Fibroblast of mammary gland (primary cell): ENCODE measurements at regions not wholly inside any gene's neighbourhood (a gene's known extent, or its start where the extent isn't known, plus 50 kb on each side); places are given as distances from the start of the nearest gene placed in this dataset.
A peak's percentile ranks its signal among the peaks of the same experiment; 100 is the strongest.
"Not testable (repeated sequence)": the region's sequence is repeated elsewhere in the genome, so short reads cannot be mapped to it uniquely, and the experiment has no call there.

ENCODE experiments used
- DNase-seq: peaks from one replicate; pipeline ENCODE4 v3.0.0-alpha.2; 2010; ENCODE audit warnings: low read depth
- H3K4me3 ChIP-seq: 2 replicates; pipeline ENCODE4 v1.5.1; 2011; ENCODE audit warnings: low read depth, mild to moderate bottlenecking, low read length, moderate library complexity; ENCODE audit not compliant: control insufficient read depth
- TF ChIP-seq, protein P1 (sequence below): conservative IDR thresholded peaks from 2 replicates; pipeline ENCODE4 v1.5.1; 2011; ENCODE audit warnings: low read depth, low read length, inconsistent platforms; ENCODE audit not compliant: control insufficient read depth, insufficient read depth

- DNase-seq: no peak
- TF ChIP-seq, protein P1, sequence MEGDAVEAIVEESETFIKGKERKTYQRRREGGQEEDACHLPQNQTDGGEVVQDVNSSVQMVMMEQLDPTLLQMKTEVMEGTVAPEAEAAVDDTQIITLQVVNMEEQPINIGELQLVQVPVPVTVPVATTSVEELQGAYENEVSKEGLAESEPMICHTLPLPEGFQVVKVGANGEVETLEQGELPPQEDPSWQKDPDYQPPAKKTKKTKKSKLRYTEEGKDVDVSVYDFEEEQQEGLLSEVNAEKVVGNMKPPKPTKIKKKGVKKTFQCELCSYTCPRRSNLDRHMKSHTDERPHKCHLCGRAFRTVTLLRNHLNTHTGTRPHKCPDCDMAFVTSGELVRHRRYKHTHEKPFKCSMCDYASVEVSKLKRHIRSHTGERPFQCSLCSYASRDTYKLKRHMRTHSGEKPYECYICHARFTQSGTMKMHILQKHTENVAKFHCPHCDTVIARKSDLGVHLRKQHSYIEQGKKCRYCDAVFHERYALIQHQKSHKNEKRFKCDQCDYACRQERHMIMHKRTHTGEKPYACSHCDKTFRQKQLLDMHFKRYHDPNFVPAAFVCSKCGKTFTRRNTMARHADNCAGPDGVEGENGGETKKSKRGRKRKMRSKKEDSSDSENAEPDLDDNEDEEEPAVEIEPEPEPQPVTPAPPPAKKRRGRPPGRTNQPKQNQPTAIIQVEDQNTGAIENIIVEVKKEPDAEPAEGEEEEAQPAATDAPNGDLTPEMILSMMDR: no peak
- H3K4me3 ChIP-seq: no peak overlapping the region
These were observed 401.8 kb downstream of the SRGAP2C start for GRCh38 chr1:121586369-121587229.

DNA sequence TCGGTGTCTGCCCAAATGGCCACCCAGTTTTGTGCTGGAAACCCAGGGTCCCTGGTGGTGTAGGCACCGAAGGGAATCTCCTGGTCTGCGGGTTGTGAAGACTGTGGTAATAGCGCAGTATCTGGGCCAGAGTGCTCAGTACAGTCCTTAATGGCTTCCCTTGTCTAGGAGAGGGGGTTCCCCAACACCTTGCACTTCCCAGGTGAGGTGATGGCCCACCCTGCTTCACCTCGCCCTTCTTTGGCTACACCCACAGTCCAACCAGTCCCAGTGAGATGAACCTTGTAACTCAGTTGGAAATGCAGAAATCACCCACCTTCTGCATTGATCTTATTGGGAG, 402.4 kb downstream of the SRGAP2C start:
- no peak for DNase-seq
- TF ChIP-seq, protein P1: no peak
- no peak overlapping the region for H3K4me3 ChIP-seq

DNA sequence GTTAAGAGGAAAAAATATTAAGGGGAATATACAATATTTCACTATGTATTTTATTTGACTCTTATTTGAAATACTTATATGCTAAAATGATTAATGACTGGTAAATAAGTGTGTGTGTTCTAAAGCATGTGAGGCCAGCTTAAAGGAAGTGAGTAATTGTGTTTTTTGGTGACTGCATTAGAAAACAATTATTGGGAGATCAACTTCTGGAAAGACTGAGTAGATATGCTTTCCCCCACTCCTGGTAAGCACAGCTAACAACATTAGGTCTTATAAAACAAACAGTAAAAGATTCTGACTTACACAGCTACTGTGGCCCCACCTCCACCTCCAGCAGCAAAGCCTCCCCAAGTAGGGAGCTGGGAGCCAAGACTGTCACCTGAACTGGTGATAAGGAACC, 403.0 kb downstream of the SRGAP2C start:
- TF ChIP-seq, protein P1: no peak
- peak; percentile 1 for DNase-seq
- H3K4me3 ChIP-seq: no peak overlapping the region

DNA sequence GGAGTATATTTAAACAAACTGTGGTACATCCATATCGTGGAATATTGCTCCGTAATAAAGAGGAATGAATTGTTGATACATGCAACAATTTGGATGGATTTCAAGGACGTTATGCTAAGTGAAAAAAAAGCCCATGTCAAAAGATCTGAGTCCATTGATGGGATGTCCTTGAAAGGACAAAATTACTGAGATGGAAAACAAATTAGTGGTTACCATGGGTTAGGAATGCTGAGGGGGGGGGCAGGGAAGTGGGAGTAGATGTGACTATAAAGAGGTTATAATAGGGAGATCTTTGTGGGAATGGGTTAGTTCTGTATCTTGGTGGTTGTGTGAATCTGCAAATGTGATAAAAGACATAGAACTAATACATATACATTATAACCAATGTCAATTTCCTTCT, 409.3 kb downstream of the SRGAP2C start:
- H3K4me3 ChIP-seq: no peak overlapping the region
- no peak for DNase-seq
- TF ChIP-seq, protein P1: no peak

DNA sequence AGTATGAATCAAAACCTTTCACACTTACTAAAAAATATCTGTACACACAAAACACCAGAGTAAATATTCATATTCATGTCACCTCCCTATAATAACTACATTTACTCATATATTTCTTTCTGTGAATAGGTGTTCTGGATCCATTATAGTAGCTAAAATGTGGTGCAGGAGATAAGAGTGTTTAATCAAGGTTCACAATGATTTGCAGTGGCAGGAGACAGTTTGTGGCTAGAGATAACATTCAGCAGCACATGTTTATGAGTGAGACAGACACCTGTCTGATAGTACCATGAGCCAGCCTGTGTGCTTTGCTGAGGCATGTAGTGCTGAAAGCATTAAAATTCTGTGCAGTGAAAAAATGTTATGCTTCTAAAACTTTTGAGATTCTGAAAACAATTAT, 410.3 kb downstream of the SRGAP2C start:
- no peak overlapping the region for H3K4me3 ChIP-seq
- TF ChIP-seq, protein P1: no peak
- no peak for DNase-seq

GRCh38 chr1:121604843-121605444, 420.2 kb downstream of the SRGAP2C start:
- not testable (repeated sequence) for H3K4me3 ChIP-seq, DNase-seq

DNA sequence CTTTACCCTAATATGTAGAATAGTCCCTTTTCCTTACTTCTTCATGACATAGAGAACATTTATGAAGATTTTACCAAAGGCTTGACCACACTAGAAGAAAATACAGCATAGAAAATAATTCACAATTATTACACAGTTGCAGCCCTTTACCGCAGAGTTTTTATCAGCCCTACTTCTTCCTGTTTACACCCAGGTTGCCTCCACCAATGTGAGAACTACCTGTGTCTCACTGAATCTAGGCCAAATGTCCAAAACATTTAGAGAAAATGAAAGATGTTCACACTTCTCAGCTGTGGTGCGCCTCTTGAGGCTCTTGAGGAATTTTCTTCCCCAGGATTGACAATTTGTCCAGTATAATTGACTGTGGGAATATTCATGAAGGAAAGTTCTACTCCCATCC, 422.7 kb downstream of the SRGAP2C start:
- not testable (repeated sequence) for H3K4me3 ChIP-seq, DNase-seq
